Stimulated activated CD8-positive, alpha-beta memory T cell treated with anti-CD3 and anti-CD28 coated beads, Interleukin-7, amount 100 ng/mL, for 48 hours (primary cell): ENCODE measurements at regions not wholly inside any gene's neighbourhood (a gene's known extent, or its start where the extent isn't known, plus 50 kb on each side); places are given as distances from the start of the nearest gene placed in this dataset.
"Not testable (repeated sequence)": the region's sequence is repeated elsewhere in the genome, so short reads cannot be mapped to it uniquely, and the experiment has no call there.

Source experiments
- DNase-seq, 2 donors: peaks; one replicate each; pipeline ENCODE4 v3.0.0-alpha.2; 2020; ENCODE audit warnings: low read depth in 1 of 2; ENCODE audit errors: extremely low read depth in 1 of 2

- DNase-seq: no peak
Measured at GRCh38 chr1:233435622-233436021, 108.1 kb downstream of the MAP3K21 start.

GRCh38 chr1:233439721-233440120, 112.2 kb downstream of the MAP3K21 start:
- no peak for DNase-seq

- no peak for DNase-seq
Measured at GRCh38 chr1:233440951-233441401, 113.5 kb downstream of the MAP3K21 start.

- DNase-seq: no peak
Measured at GRCh38 chr1:233442026-233442780, 114.7 kb downstream of the MAP3K21 start.

- no peak for DNase-seq
Measured at GRCh38 chr1:233443040-233443760, 115.7 kb downstream of the MAP3K21 start.

- DNase-seq: no peak
Measured at GRCh38 chr1:233444484-233444883, 117.0 kb downstream of the MAP3K21 start.

- DNase-seq: no peak
Measured at GRCh38 chr1:233445737-233446136, 118.2 kb downstream of the MAP3K21 start.

GRCh38 chr1:233446935-233447334, 119.4 kb downstream of the MAP3K21 start:
- no peak for DNase-seq

GRCh38 chr1:233448109-233448689, 120.7 kb downstream of the MAP3K21 start:
- DNase-seq: no peak

GRCh38 chr1:233452724-233453123, 125.2 kb downstream of the MAP3K21 start:
- no peak for DNase-seq

GRCh38 chr1:233453433-233454200, 126.1 kb downstream of the MAP3K21 start:
- no peak for DNase-seq

GRCh38 chr1:233459470-233459945, 132.0 kb downstream of the MAP3K21 start:
- no peak for DNase-seq

GRCh38 chr1:233459968-233460367, 132.4 kb downstream of the MAP3K21 start:
- no peak for DNase-seq

- DNase-seq: no peak
Measured at GRCh38 chr1:233460692-233461091, 133.2 kb downstream of the MAP3K21 start.

- no peak for DNase-seq
Measured at GRCh38 chr1:233461847-233462246, 134.3 kb downstream of the MAP3K21 start.

GRCh38 chr1:233463333-233463732, 135.8 kb downstream of the MAP3K21 start:
- DNase-seq: no peak

- no peak for DNase-seq
Measured at GRCh38 chr1:233465745-233466343, 138.3 kb downstream of the MAP3K21 start.

GRCh38 chr1:233470741-233471499, 143.0 kb upstream of the KCNK1 start:
- DNase-seq: no peak

GRCh38 chr1:233471851-233472250, 142.1 kb upstream of the KCNK1 start:
- DNase-seq: not testable (repeated sequence)

GRCh38 chr1:233472796-233473195, 141.1 kb upstream of the KCNK1 start:
- not testable (repeated sequence) for DNase-seq
